ENCODE measurements at regions not wholly inside any gene's neighbourhood (a gene's known extent, or its start where the extent isn't known, plus 50 kb on each side); places are given as distances from the start of the nearest gene placed in this dataset.

GRCh38 chr2:5794012-5794411 lies 101.8 kb downstream of the SOX11 start:
- Histone ChIP-seq H3K23ac (ENCODE audit: insufficient read length) (no peak overlapping the region), H3K36me3 (ENCODE audit: control insufficient read depth in 2 of 4, insufficient read depth in 4 of 4, low read length in 3 of 4) (peaks cover 0 to under 1% (median 0%) of the 10 kb centered on the region in 4 experiments; a peak in 1 of 8 replicates), H2BK5ac (ENCODE audit: low read depth, low read length) (no peak overlapping the region), H3K56ac (replicated peaks; ENCODE audit: insufficient read length, low read depth, low read length) (no peak overlapping the region), H3K14ac (ENCODE audit: insufficient read length) (no peak overlapping the region), H3K4me2 (ENCODE audit: insufficient read depth in 1 of 2, low read depth in 2 of 2, low read length in 2 of 2) (no peak overlapping the region), H4K91ac (replicated peaks; ENCODE audit: insufficient read length, low read length) (no peak overlapping the region), H4K8ac (ENCODE audit: extremely low read depth, insufficient read depth, low read length) (no peak overlapping the region), H3K23me2 (ENCODE audit: low read depth, low read length) (0 out of 2 replicates have a peak, but pooled peaks cover 2% of the 10 kb centered on the region), H2BK12ac (ENCODE audit: low read depth, low read length) (no peak overlapping the region), H3K4ac (replicated peaks; ENCODE audit: insufficient read length, low read depth, low read length) (no peak overlapping the region), H3K4me1 (replicated peaks in 1 of 4; ENCODE audit: control insufficient read depth in 3 of 4, insufficient read depth in 4 of 4, low read length in 3 of 4) (no peaks in the 10 kb centered on the region), H3K9me3 (ENCODE audit: insufficient read depth in 2 of 2, low read depth in 1 of 2, low read length in 1 of 2) (peaks cover under 1 to 5% of the 10 kb centered on the region in 2 experiments), H2BK15ac (ENCODE audit: low read length) (no peak overlapping the region), H3K18ac (ENCODE audit: extremely low read depth, low read length) (no peak overlapping the region), H3K79me2 (ENCODE audit: control insufficient read depth in 1 of 2, insufficient read depth in 2 of 2, low read length in 2 of 2) (no peaks in the 10 kb centered on the region), H3K79me1 (ENCODE audit: low read depth, low read length) (no peaks in the 10 kb centered on the region), H4K5ac (ENCODE audit: insufficient read length, low read depth, low read length) (no peak overlapping the region), H2BK20ac (ENCODE audit: low read length) (no peak overlapping the region), H4K20me1 (replicated peaks in 1 of 2; ENCODE audit: control insufficient read depth in 1 of 2, insufficient read depth in 2 of 2, low read length in 2 of 2) (no peaks in the 10 kb centered on the region), H2AK5ac (ENCODE audit: low read depth, low read length) (no peak overlapping the region), H2AFZ (ENCODE audit: low read length) (no peak overlapping the region), H3K4me3 (ENCODE audit: extremely low read depth in 1 of 4, insufficient read depth in 2 of 4, low read depth in 3 of 4, low read length in 4 of 4) (no peak overlapping the region), H3K9ac (replicated peaks in 1 of 4; ENCODE audit: extremely low read depth in 1 of 4, low read depth in 3 of 4, low read length in 3 of 4) (no peak overlapping the region), H2BK120ac (replicated peaks; ENCODE audit: low read depth, low read length) (no peak overlapping the region), H3K27me3 (replicated peaks in 1 of 4; ENCODE audit: control insufficient read depth in 3 of 4, extremely low read depth in 1 of 4, insufficient read depth in 3 of 4, low read length in 3 of 4) (no peaks in the 10 kb centered on the region), H3K27ac (ENCODE audit: low read depth, low read length) (no peak overlapping the region)
- 97% methylated on average over 6 of the region's 6 CpGs; no CpG with 5 or more reads in 1 of the 2 experiments for WGBS, 2 experiments (ENCODE audit: extremely low coverage in 1 of 2, insufficient coverage in 1 of 2, insufficient read length in 1 of 2, insufficient replicate concordance in 2 of 2, low coverage in 1 of 2, low lambda C conversion rate in 2 of 2, missing lambda C conversion rate in 1 of 2)
- FAIRE-seq (no peak), DNase-seq (ENCODE audit: low read depth in 1 of 2, low spot score in 2 of 2) (no peak)
- CTCF ChIA-PET (ENCODE audit: partially characterized antibody) = interaction anchor here (1.1 kb wide), 1 partner anchor 31 kb away, joined by 3 read pairs; no protein-coding TSS in a partner anchor
- POLR2A ChIA-PET (ENCODE audit: partially characterized antibody) = no interaction called here
- no peak for TF ChIP-seq YY1 (IDR thresholded peaks at IDR 0.05; ENCODE audit: low read depth, low read length)
- no peak for TF ChIP-seq HDAC2 (IDR thresholded peaks at IDR 0.05; ENCODE audit: borderline replicate concordance in 1 of 2, low read depth in 2 of 2, low read length in 2 of 2)
- no peak for TF ChIP-seq POU5F1 (IDR thresholded peaks at IDR 0.05; ENCODE audit: low read depth, low read length)
- no peak for TF ChIP-seq ZNF274 (IDR thresholded peaks at IDR 0.05; ENCODE audit: borderline replicate concordance, extremely low read depth, low read length)
- TF ChIP-seq GTF2F1 (IDR thresholded peaks at IDR 0.05; ENCODE audit: borderline replicate concordance, low read depth, low read length) = no peak
- no peak for TF ChIP-seq SP2 (IDR thresholded peaks at IDR 0.05; ENCODE audit: low read length)
- no peak for TF ChIP-seq CREB1 (IDR thresholded peaks at IDR 0.05)
- TF ChIP-seq SAP30 (IDR thresholded peaks at IDR 0.05; ENCODE audit: insufficient read depth, insufficient replicate concordance, low read length) = no peak
- TF ChIP-seq SIN3A (conservative IDR thresholded peaks at IDR 0.05 in 1 of 2, IDR thresholded peaks at IDR 0.05 in 1 of 2; ENCODE audit: low read depth in 1 of 2, low read length in 2 of 2) = no peak
- TF ChIP-seq TEAD4 (IDR thresholded peaks at IDR 0.05; ENCODE audit: low read depth, low read length) = no peak

Data from H1 (cell line).